ENCODE measurements at regions not wholly inside any gene's neighbourhood (a gene's known extent, or its start where the extent isn't known, plus 50 kb on each side); places are given as distances from the start of the nearest gene placed in this dataset.

DNA sequence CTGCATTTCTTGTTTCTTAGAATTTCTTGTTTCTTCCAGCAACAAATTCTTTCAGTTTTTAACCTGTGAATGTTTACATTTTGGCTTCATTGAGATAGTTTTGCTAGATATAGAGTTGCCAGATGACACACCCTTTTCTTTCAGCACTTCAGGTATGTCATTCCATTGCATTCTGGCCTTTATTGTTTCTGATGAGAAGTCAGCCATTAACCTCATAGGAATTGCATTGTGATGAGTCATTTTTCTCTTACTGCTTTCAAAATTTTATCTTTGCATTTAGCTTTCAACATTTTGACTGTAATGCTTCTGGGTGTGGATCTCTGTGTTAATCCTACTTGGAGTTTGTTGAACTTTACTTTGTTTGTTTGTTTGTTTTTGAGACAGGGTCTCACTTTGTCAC is 440.3 kb upstream of the HS3ST5 start:
- TF ChIP-seq CTCF (conservative IDR thresholded peaks at IDR 0.05; ENCODE audit: low read depth in 2 of 2) (no peak), CREB1 (CRISPR knock-in tag; IDR thresholded peaks at IDR 0.05; ENCODE audit: low read depth) (no peak), EZH2 (IDR thresholded peaks at IDR 0.05; ENCODE audit: low read depth, unreplicated experiment) (no peak)

Data from GM23338 (cell line).